ENCODE measurements at regions not wholly inside any gene's neighbourhood (a gene's known extent, or its start where the extent isn't known, plus 50 kb on each side); places are given as distances from the start of the nearest gene placed in this dataset.

- no peak for TF ChIP-seq CTCF (IDR thresholded peaks at IDR 0.05; ENCODE audit: low read depth, low read length, missing control alignments)
- no peak overlapping the region for H3K4me3 ChIP-seq (replicated peaks; ENCODE audit: low read depth, low read length)
- peak; percentile 5 for DNase-seq (ENCODE audit: extremely low read depth, low read depth)
These were observed 632.4 kb upstream of the ZFP42 start for GRCh38 chr4:187362937-187363857.

- no peak for TF ChIP-seq CTCF (IDR thresholded peaks at IDR 0.05; ENCODE audit: low read depth, low read length, missing control alignments)
- H3K4me3 ChIP-seq (replicated peaks; ENCODE audit: low read depth, low read length), result no peak overlapping the region
- no peak for DNase-seq (ENCODE audit: extremely low read depth, low read depth)
These were observed 631.2 kb upstream of the ZFP42 start for GRCh38 chr4:187364401-187364800.

DNA sequence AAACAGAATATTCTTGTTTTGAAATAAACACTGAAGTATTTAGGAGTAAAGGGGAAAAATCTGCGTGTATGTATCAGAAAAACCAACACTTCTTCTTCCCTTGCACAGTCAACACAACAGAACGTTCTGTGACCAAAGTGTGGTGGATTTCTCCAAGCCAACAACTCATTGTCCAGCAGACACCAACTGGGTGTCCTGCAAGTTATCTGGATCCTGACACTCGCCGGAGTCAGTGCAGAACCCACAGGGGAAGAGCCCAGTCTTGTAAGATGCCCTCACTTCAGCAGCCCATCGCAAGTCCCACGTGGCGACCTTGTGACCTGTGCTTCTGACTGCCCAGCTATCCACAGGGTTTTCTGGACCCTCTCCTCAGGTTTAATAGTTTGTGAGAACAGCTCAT lies 630.7 kb upstream of the ZFP42 start:
- no peak overlapping the region for H3K4me3 ChIP-seq (replicated peaks; ENCODE audit: low read depth, low read length)
- TF ChIP-seq CTCF (IDR thresholded peaks at IDR 0.05; ENCODE audit: low read depth, low read length, missing control alignments), result no peak
- DNase-seq (ENCODE audit: extremely low read depth, low read depth), result no peak

- no peak overlapping the region for H3K4me3 ChIP-seq (replicated peaks; ENCODE audit: low read depth, low read length)
- no peak for TF ChIP-seq CTCF (IDR thresholded peaks at IDR 0.05; ENCODE audit: low read depth, low read length, missing control alignments)
- no peak for DNase-seq (ENCODE audit: extremely low read depth, low read depth)
These were observed 629.0 kb upstream of the ZFP42 start for GRCh38 chr4:187366530-187366929.

- DNase-seq (ENCODE audit: extremely low read depth, low read depth), result no peak
- no peak overlapping the region for H3K4me3 ChIP-seq (replicated peaks; ENCODE audit: low read depth, low read length)
- no peak for TF ChIP-seq CTCF (IDR thresholded peaks at IDR 0.05; ENCODE audit: low read depth, low read length, missing control alignments)
These were observed 624.7 kb upstream of the ZFP42 start for GRCh38 chr4:187370918-187371317.

GRCh38 chr4:187378441-187378840 lies 617.1 kb upstream of the ZFP42 start:
- H3K4me3 ChIP-seq (replicated peaks; ENCODE audit: low read depth, low read length), result no peak overlapping the region
- TF ChIP-seq CTCF (IDR thresholded peaks at IDR 0.05; ENCODE audit: low read depth, low read length, missing control alignments), result no peak
- DNase-seq (ENCODE audit: extremely low read depth, low read depth), result no peak
